ENCODE measurements at regions not wholly inside any gene's neighbourhood (a gene's known extent, or its start where the extent isn't known, plus 50 kb on each side); places are given as distances from the start of the nearest gene placed in this dataset.

DNA sequence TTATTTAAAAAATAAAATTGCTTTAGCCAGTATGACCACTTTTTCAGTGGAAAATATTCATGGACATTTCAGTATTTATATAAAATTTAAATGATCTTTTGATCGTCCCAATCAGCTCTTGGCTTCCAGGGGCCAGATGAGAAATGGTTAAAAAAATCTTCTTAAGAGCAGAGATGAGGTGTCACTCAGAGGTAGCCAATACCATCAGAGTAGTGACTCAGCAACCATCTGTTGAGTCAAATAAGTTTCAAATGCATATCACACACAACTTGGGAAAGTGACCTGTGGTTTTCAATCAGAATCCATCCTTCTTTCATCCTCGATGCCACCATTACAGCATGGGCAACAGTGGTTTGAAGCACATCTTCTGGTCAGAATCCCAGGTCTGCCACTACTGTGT lies 958.8 kb upstream of the NR2F2 start:
- no peak overlapping the region for H3K4me3 ChIP-seq (ENCODE audit: low read length)
- no peaks in the 10 kb centered on the region for H3F3A ChIP-seq (ENCODE audit: control insufficient read depth, insufficient read depth)
- no peaks in the 10 kb centered on the region for H3K9me3 ChIP-seq (ENCODE audit: control insufficient read depth, insufficient read depth, low read length)
- H3K27me3 ChIP-seq (ENCODE audit: control insufficient read depth, low read length), result no peaks in the 10 kb centered on the region
- no peak for TF ChIP-seq CTCF (IDR thresholded peaks at IDR 0.05; ENCODE audit: low read depth, low read length, poor library complexity, severe bottlenecking)
- TF ChIP-seq EZH2phosphoT487 (IDR thresholded peaks at IDR 0.05; ENCODE audit: borderline replicate concordance, low read length), result no peak
- no peak overlapping the region for H3K27ac ChIP-seq (ENCODE audit: low read depth, low read length)
- no peaks in the 10 kb centered on the region for H3K36me3 ChIP-seq (ENCODE audit: control insufficient read depth, low read length)
- H3K9me2 ChIP-seq (replicated peaks; ENCODE audit: control insufficient read depth, low read length), result no peaks in the 10 kb centered on the region
- no peaks in the 10 kb centered on the region for H4K20me1 ChIP-seq (ENCODE audit: control insufficient read depth, insufficient read depth, low read depth, low read length)
- no peak overlapping the region for H3K4me2 ChIP-seq (ENCODE audit: low read length)
- no peaks in the 10 kb centered on the region for H3K4me1 ChIP-seq (ENCODE audit: control insufficient read depth, low read length)
- H3K79me2 ChIP-seq (ENCODE audit: control insufficient read depth, low read length), result no peaks in the 10 kb centered on the region

DNA sequence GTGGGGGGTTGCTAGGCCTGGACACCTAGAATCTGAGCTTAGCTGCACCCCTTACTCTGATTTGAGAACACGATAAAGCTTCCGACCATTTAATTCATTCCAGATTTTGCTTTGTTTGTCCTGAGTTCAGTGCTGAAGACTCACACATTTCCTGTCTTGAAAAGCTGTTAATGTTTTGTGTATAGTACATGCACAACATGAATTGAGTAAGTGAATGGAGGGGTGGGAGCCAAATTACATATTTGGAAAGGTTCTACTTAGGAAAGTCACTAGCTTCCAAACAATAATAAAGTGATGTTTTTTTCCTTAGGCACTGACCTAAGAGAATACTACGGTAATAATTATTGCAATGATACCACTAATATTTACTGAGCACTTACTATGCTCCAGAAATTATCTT lies 955.2 kb upstream of the NR2F2 start:
- H3K9me2 ChIP-seq (replicated peaks; ENCODE audit: control insufficient read depth, low read length), result no peaks in the 10 kb centered on the region
- H3K27ac ChIP-seq (ENCODE audit: low read depth, low read length), result no peak overlapping the region
- no peaks in the 10 kb centered on the region for H3F3A ChIP-seq (ENCODE audit: control insufficient read depth, insufficient read depth)
- no peak overlapping the region for H3K4me3 ChIP-seq (ENCODE audit: low read length)
- H3K4me2 ChIP-seq (ENCODE audit: low read length), result no peak overlapping the region
- H3K79me2 ChIP-seq (ENCODE audit: control insufficient read depth, low read length), result no peaks in the 10 kb centered on the region
- no peaks in the 10 kb centered on the region for H3K9me3 ChIP-seq (ENCODE audit: control insufficient read depth, insufficient read depth, low read length)
- H4K20me1 ChIP-seq (ENCODE audit: control insufficient read depth, insufficient read depth, low read depth, low read length), result no peaks in the 10 kb centered on the region
- no peaks in the 10 kb centered on the region for H3K27me3 ChIP-seq (ENCODE audit: control insufficient read depth, low read length)
- H3K36me3 ChIP-seq (ENCODE audit: control insufficient read depth, low read length), result no peaks in the 10 kb centered on the region
- TF ChIP-seq CTCF (IDR thresholded peaks at IDR 0.05; ENCODE audit: low read depth, low read length, poor library complexity, severe bottlenecking), result no peak
- no peak for TF ChIP-seq EZH2phosphoT487 (IDR thresholded peaks at IDR 0.05; ENCODE audit: borderline replicate concordance, low read length)
- H3K4me1 ChIP-seq (ENCODE audit: control insufficient read depth, low read length), result no peaks in the 10 kb centered on the region

GRCh38 chr15:95377258-95377852 lies 953.1 kb upstream of the NR2F2 start:
- Histone ChIP-seq H3F3A (ENCODE audit: control insufficient read depth, insufficient read depth) (no peaks in the 10 kb centered on the region), H3K27ac (ENCODE audit: low read depth, low read length) (no peak overlapping the region), H3K79me2 (ENCODE audit: control insufficient read depth, low read length) (no peaks in the 10 kb centered on the region), H3K27me3 (ENCODE audit: control insufficient read depth, low read length) (no peaks in the 10 kb centered on the region), H3K4me3 (ENCODE audit: low read length) (no peak overlapping the region), H3K9me2 (replicated peaks; ENCODE audit: control insufficient read depth, low read length) (no peaks in the 10 kb centered on the region), H4K20me1 (ENCODE audit: control insufficient read depth, insufficient read depth, low read depth, low read length) (no peaks in the 10 kb centered on the region), H3K4me1 (ENCODE audit: control insufficient read depth, low read length) (no peaks in the 10 kb centered on the region), H3K36me3 (ENCODE audit: control insufficient read depth, low read length) (no peaks in the 10 kb centered on the region), H3K9me3 (ENCODE audit: control insufficient read depth, insufficient read depth, low read length) (no peaks in the 10 kb centered on the region), H3K4me2 (ENCODE audit: low read length) (no peak overlapping the region)
- no peak for TF ChIP-seq EZH2phosphoT487 (IDR thresholded peaks at IDR 0.05; ENCODE audit: borderline replicate concordance, low read length)
- no peak for TF ChIP-seq CTCF (IDR thresholded peaks at IDR 0.05; ENCODE audit: low read depth, low read length, poor library complexity, severe bottlenecking)

Data from DOHH2 (cell line).